ENCODE measurements at regions not wholly inside any gene's neighbourhood (a gene's known extent, or its start where the extent isn't known, plus 50 kb on each side); places are given as distances from the start of the nearest gene placed in this dataset.

- H3K9me3 ChIP-seq: no peaks in the 10 kb centered on the region
- no peak for TF ChIP-seq CTCF (IDR thresholded peaks at IDR 0.05)
- no peaks in the 10 kb centered on the region for H3K4me1 ChIP-seq
Measured at GRCh38 chr5:124439609-124440008, 306.8 kb downstream of the ZNF608 start.

GRCh38 chr5:124438903-124439281, 307.5 kb downstream of the ZNF608 start:
- Histone ChIP-seq H3K4me3 (no peak overlapping the region), H3K9ac (ENCODE audit: low read depth in 2 of 2, low read length in 2 of 2) (no peak overlapping the region), H3K9me3 (no peaks in the 10 kb centered on the region), H3K4me1 (no peaks in the 10 kb centered on the region), H3K27me3 (no peaks in the 10 kb centered on the region), H3K27ac (no peak overlapping the region), H3K36me3 (no peaks in the 10 kb centered on the region)
- no peak for DNase-seq
- no peak for TF ChIP-seq CTCF (IDR thresholded peaks at IDR 0.05)
- intact Hi-C loops (cut with DNase I): no loop called here

More at GRCh38 chr5:124439609-124440008, 306.8 kb downstream of the ZNF608 start:
- intact Hi-C loops (cut with DNase I): no loop called here
- H3K9ac ChIP-seq (ENCODE audit: low read depth in 2 of 2, low read length in 2 of 2): no peak overlapping the region
- no peaks in the 10 kb centered on the region for H3K27me3 ChIP-seq
- no peaks in the 10 kb centered on the region for H3K36me3 ChIP-seq
- H3K27ac ChIP-seq: no peak overlapping the region
- no peak for DNase-seq
- H3K4me3 ChIP-seq: no peak overlapping the region

- H3K4me1 ChIP-seq: no peaks in the 10 kb centered on the region
- no peaks in the 10 kb centered on the region for H3K27me3 ChIP-seq
- H3K9ac ChIP-seq (ENCODE audit: low read depth in 2 of 2, low read length in 2 of 2): no peak overlapping the region
- no peak overlapping the region for H3K27ac ChIP-seq
- no peaks in the 10 kb centered on the region for H3K36me3 ChIP-seq
- no peak overlapping the region for H3K4me3 ChIP-seq
- no peaks in the 10 kb centered on the region for H3K9me3 ChIP-seq
- DNase-seq: no peak
- intact Hi-C loops (cut with DNase I): no loop called here
- no peak for TF ChIP-seq CTCF (IDR thresholded peaks at IDR 0.05)
Measured at GRCh38 chr5:124438026-124438902, 308.2 kb downstream of the ZNF608 start.

- Histone ChIP-seq H3K27ac (no peak overlapping the region), H3K9me3 (no peaks in the 10 kb centered on the region), H3K9ac (ENCODE audit: low read depth in 2 of 2, low read length in 2 of 2) (no peak overlapping the region), H3K27me3 (no peaks in the 10 kb centered on the region), H3K4me3 (no peak overlapping the region), H3K4me1 (no peaks in the 10 kb centered on the region), H3K36me3 (no peaks in the 10 kb centered on the region)
- no peak for TF ChIP-seq CTCF (IDR thresholded peaks at IDR 0.05)
- intact Hi-C loops (cut with DNase I): no loop called here
- DNase-seq: no peak
Measured at GRCh38 chr5:124436294-124436693, 310.1 kb downstream of the ZNF608 start.

GRCh38 chr5:124433170-124433569, 313.3 kb downstream of the ZNF608 start:
- H3K9ac ChIP-seq (ENCODE audit: low read depth in 2 of 2, low read length in 2 of 2): no peak overlapping the region
- no peak overlapping the region for H3K27ac ChIP-seq
- H3K36me3 ChIP-seq: no peaks in the 10 kb centered on the region
- no peak for TF ChIP-seq CTCF (IDR thresholded peaks at IDR 0.05)
- H3K27me3 ChIP-seq: no peaks in the 10 kb centered on the region
- no peak overlapping the region for H3K4me3 ChIP-seq
- DNase-seq: no peak
- no peaks in the 10 kb centered on the region for H3K4me1 ChIP-seq
- H3K9me3 ChIP-seq: no peaks in the 10 kb centered on the region
- intact Hi-C loops (cut with DNase I): no loop called here

All from colonic mucosa (tissue), 4 donors.